NCI-H82 treated with DMSO at 0.1 percent for 48 hours (cell line): ENCODE measurements at regions not wholly inside any gene's neighbourhood (a gene's known extent, or its start where the extent isn't known, plus 50 kb on each side); places are given as distances from the start of the nearest gene placed in this dataset.
"Not testable (repeated sequence)": the region's sequence is repeated elsewhere in the genome, so short reads cannot be mapped to it uniquely, and the experiment has no call there.

Source experiments
- DNase-seq: peaks from one replicate; lab custom pipeline; 2025; ENCODE audit not compliant: unreplicated experiment; lab: John Stamatoyannopoulos, UW

DNA sequence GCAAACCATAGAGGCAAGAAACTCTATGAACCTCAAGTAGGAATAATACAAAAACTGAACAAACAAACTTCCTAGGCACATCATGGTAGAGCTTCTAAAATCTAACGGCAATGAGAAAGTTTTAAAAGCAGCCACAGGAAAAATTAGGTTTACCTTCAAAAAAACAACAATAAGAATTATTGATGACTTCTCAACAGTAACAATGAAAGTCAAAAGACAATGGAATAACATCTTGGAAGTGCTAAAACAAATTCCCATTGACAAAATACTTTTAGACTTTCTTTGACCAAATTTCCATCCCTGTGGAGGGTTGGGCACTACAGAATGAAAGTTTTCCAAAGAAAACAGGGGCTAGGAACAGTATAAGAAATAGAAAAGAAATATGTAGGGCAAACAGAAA lies 222.9 kb upstream of the ERCC4 start:
- DNase-seq = no peak

DNA sequence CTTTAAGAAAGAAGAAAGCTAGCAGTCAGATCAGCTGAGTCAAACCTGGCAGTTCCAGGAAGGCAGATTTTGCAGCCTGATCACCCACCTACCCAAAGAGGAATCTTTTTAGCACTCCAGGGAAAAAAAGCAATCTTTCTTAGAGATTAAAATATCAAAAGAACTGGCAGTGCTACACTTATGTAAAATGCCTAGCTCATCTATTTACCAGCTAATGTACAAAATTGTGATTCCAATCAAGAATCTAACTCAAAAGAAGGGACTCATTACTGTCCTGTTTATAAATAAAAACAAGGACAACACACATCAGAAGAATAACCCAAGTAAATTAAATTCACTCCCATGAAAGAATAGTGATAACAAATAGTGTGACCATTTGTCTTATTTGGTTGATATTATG lies 222.4 kb upstream of the ERCC4 start:
- no peak for DNase-seq

DNA sequence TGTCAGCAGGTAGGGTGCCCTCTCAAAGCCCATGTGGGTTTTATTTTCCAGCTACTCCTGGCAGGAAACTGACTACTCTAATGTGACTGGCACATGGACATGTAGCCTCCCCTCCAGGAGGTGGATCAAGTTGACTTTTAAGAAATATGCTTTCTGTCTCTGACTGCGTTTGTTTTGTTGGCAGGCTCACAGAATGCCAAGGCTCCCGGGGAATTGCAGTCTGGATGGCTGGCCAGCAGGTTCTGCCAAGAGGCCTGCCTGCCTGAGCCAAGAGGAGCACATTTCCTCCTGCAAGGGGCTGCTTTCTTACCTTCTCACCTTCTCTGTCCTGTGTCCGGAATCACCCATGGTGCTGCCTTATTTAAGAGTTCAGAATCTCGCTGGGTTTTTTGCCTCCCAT lies 217.3 kb upstream of the ERCC4 start:
- DNase-seq = no peak

DNA sequence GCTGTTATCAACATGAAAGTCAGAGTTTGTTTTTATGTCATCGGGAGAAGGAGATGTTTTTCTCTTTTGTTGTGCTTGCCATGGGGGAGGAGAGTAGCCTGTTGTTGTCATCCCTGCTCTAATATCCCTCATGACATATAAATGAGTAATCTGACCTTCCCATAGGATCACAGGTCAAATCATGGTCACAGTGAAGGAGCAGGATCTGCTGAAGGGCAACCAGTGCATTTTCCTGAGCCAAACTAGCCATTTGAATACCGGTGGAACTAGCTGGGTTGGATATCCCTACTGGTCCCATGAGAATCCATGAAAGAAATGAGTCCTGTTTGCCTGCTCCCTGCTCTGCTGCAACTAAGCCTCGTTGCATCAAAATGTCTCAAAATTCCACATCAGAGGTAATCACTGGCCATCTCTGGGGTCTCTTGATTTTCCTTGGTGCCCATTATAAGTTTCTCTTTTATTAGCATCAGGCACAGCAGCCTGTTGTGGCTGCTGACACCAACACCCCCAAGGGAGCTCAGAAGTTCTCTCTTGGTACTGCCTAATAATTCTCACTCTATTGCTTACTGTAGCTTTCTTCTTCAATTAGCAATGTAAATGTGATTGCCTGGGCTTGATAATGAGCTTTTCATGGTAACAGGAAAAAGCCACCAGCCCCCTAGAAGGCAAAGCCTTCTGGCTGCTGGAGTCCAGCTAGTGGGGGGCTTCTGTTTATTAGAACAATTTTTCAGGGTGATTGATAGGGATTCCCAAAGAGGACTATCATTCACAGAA lies 211.4 kb upstream of the ERCC4 start:
- no peak for DNase-seq

DNA sequence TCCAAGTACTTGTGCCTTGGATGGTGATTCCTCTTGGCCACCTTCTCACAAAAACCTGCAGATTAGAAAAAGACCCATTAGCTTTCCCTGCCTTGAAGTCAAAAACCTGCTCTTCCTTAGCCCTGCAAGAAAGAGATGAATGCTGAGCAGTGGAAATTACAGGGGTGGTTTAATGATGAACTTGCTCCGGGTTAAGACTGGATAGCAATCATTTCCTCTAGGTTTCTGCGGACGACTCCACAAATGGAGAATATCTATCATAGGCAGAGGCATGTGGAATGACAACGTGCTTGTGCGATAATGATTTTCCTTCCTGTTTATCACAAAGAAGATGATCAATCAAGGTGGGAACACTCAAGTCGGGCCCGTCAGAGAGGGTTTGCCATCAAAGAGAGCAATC lies 201.2 kb upstream of the ERCC4 start:
- DNase-seq = no peak

DNA sequence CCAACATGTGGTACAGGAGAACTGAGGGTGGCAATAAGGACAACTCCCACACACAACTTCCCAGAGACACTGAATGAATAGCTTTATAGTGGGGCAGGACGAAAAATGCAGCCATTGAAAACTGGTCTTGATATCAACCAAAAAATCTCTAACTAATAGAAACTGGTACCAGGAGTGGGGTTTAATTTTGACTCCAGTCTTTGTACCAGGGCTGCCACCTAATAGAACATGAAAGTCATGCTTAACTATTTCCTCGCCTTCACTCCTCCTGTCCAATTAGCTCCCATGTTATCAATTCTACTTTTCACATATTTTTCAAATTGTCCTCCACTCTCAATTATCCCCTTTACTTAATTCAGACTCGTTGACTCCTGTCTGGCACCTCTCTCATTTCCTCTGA lies 192.0 kb upstream of the ERCC4 start:
- no peak for DNase-seq

DNA sequence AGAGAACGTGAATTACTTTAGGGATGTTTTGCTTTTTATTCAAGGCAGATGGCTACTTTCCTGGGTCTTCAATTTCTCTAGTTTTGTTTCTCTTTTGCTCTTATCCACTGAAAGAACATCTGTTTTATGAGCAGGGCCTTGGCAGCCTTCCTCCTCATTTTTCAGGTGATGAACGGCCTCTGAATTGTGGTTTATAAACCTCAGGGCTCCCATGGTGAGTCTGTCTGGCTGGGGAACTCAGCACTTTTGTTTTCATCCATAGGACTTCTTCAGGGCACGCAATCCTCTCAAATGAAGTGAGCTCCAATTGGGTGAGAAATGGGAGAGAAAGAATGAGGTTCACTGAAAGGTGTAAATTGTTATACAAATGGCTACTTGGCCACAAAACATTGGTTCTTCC lies 186.4 kb upstream of the ERCC4 start:
- no peak for DNase-seq

DNA sequence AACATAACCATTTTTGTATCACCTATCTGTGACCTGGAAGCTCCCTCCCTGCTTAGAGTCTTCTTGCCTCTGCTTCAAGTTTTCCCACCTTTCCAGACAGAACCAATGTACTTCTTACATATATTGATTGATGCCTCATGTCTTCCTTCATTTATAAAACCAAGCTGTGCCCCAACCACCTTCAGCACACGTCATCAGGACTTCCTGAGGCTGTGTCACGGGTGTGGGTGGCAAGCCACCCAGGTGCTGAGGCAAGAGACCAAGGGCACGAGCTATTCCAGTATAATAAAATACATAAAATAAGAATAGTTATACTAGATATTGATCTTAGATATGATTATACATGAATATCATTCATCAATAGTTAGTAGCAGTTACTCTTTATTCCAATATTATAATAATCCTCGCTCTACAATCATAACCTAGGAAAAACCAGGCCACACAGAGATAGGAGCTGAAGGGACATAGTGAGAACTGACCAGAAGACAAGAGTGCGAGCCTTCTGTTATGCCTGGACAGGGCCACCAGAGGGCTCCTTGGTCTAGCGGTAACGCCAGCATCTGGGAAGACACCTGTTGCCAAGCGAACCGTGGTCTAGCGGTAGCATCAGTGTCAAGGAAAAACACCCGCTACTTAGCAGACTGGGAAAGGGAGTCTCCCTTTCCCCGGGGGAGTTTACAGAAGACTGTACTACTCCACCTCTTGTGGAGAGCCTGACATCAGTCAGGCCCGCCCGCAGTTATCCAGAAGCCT lies 180.2 kb upstream of the ERCC4 start:
- DNase-seq = not testable (repeated sequence)

DNA sequence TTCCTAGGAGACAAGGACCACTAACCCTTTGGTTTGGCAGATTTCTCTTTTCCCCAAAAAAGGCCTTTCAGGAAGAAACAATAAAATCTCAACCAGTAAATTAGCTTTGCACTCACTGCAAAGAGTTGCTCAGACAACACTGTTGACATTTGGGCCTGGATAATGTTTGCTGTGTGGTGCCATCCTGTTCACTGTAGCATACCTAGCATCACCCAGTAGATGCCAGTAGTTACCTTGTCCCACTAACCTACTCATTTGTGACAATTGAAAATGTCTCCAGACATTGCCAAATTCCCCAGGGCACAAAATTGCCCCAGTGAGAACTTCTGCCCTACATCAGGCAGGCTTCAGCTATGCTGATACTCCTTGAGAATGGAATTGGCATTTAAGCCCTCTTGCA lies 177.0 kb upstream of the ERCC4 start:
- DNase-seq = no peak

DNA sequence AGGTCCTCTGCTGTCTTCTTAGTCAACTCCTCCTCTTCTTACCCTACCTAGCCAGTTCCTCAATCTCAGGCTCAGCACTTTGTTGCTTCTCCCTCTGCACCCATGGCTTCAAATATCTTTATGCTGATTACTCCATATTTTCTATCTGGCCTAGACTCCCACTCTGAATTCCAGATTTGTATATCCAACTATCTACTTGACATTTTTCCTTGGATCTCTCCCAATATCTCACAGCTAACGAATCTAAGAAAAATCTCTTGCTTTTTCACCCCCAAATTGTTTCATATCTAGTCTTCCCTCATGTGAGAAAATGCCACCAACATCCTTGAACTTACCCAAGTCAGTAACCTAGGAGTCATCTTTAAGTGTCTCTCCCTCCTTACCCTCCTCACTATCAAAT lies 176.4 kb upstream of the ERCC4 start:
- DNase-seq = no peak

DNA sequence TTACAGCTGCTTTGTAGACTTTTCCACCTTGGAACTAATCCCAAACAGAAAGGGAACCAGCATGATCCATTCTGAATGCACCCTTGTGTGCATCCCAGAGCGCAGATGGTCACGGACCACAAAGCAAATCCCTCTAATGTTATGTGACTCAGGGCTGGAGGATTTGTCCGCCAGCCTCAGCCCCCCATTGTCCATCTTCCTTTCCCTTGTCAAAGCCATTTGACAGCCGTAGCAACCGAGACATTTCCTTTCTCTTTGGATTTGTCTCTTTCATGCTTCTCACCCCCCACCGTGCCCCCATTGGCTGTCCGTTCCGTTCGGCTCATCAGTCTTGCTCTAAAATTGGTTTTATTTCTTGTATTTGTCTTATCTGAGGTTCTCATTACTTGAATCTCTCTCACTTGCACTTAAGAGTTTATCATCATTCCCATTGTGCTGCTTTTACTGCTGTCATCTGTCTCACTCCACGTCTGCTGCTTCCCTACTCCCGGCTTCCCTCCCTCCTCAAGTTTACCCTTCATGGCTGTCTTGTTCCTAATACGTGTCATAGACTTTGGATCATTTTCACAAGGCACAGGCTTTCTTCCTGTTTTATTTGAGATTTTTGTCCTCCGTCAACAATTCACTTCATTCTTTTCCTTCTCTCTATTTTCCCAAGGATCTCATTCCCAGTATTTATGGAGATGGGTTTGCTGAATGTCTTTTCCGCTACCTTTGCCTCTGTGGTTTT lies 163.4 kb upstream of the ERCC4 start:
- DNase-seq = peak; percentile 67

DNA sequence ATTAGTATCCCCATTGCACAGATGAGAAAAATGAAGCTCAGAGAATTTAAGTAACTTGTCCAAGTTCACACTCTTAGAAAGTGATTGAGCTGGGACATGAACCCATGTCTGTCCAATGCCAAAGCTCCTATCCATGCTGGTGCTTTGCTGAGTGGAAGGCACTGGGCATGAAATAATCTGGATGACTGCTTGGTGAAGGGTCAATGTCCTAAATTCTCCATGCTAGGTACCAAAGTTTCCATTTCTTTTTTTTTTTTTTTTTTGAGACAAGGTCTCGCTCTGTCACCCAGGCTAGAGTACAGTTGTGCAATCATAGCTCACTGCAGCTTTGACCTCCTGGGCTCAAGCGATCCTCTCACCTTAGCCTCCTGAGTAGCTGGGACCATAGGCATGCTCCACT lies 153.6 kb upstream of the ERCC4 start:
- DNase-seq = no peak

DNA sequence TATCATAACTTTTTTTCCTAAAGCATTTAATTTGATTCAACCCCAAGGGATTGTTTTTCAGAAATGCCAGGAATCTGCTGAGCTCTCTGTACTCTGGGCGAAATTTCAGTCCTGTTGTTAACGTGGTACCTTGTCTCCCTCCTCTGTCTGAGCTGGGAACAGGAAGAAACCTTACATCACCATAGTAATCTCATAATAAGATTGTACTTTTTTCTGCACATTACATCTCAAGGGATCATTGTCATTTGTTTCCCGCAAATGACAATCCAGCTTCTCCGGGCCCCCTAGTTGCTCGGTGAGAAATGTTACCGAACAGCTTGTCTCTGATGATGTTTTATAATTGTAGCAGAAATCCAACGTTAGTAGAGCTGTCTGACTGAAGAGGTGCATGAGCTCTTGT lies 152.7 kb upstream of the ERCC4 start:
- peak; percentile 78 for DNase-seq

DNA sequence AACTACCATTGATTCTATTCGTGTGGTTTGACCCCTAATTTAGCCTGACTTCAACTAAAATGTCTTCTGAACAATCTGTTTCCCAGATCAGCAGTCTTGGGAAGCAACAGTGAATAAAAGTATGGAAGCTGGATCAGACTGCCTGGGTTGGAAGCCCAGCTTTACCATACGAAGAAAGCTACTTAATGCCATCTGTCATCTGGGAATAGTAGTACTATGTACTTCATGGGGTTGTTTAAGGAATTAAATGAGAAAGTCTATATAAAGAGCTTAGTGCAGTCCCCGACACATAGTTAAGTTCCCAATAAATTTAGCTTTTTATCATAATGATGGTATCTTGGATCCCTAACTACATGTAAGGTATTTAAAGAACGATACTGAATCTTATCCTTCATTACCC lies 151.5 kb upstream of the ERCC4 start:
- no peak for DNase-seq

DNA sequence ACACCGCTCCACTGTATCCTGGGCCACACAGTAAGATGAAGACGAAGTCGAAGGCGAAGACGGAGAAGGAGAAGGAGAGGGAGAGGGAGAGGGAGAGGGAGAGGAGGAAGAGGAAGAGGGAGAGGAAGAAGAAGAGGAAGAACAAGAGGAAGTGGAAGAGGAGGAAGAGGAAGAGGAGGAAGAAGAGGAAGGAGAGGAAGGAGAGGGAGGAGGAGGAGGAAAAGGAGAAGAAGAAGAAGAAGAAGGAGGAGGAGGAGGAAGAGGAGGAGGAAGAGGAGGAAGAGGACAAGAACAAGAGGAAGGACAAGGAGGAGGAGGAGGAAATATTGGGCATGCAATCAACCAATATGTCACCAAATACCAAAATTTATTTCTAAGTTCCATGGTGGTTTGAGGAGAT lies 149.5 kb upstream of the ERCC4 start:
- no peak for DNase-seq

DNA sequence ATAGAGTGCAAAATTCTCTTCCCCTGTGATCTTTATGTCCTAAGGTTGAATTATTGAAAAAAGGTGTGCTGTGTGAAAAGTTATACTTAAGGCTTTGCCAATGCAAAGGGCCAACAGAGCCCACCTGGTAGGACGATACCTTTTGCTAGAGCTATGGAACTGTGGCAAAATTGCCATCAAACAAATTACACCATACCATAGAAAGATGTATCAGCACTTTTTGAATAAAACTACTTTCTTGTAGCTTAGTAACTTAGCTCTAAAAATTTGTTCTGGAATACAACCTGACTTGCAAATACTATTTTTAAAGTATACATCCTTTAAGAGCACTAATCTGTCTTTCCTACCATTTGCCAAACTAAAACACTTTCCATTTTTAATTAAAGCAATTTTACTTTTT lies 147.2 kb upstream of the ERCC4 start:
- no peak for DNase-seq

DNA sequence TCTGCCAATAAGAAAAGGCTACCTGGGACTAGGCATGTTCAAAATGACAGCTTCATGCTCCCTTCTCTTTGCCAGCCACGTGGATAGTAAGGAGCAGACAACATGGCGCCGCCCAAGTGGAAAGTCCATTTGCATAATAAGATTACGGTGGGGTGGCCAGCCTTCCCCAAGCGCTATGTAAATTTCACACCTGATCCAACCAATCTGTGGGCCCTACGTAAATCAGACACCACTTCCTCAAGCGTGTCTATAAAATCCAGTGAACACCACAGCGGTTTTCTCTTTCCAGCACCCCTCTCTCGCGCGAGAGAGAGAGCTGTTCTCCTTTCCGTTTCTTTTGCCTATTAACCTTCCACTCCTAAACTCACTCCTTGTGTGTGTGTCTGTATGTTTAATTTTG lies 140.3 kb upstream of the ERCC4 start:
- DNase-seq = peak; percentile 98

DNA sequence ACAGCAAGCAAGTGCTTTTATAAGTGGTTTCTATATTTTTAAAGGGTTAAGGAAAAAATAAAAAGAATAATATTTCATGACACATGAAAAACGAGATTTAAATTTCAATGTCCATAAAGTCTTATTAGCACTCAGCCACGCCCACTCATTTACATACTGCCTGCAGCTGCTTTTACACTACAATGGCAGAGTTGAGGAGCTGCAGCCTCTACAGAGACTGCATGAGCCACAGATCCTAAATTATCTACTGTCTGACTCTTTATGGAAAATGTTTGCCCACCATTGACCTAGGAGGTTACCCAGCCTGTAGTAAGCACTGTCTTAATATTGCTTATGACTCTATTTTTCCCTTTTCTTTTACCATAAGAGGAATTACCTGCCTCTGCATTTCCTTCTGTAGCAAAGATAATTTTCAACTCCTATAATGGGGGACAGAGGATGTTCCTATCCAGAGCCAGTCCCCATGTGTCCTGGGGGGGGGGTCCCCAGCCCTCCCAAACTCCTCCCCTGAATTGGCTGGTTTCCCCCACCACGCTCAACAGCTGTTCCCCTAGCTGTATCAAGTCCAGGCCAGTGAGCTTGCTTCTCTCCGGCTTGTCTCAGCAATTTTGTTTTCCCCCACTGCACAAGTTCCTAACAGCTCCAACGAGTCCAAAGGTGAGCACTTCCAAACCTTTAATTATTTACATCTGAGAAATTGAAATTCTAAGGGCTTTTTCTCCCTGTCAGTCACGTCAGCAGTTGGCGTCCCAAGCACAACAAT lies 139.4 kb upstream of the ERCC4 start:
- DNase-seq = peak; percentile 72

DNA sequence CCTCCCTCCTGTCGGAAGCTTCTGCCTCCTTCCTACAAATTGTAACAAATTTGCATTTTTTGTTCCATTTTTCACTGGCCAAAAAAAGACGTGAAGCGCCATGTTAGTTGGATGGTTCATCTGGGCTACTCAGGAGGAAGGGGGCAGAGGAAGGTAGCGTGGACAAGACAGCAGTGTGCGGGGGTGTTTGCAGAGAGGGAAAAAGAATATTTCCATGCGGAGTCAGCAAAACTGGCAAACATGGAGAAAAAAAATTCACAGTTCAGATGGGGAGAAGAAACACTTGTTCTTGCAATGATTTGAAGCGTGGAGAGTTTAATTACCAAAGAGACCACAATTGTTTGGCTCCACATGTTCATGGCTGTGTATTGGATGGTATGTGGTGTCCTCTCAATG lies 138.8 kb upstream of the ERCC4 start:
- no peak for DNase-seq

DNA sequence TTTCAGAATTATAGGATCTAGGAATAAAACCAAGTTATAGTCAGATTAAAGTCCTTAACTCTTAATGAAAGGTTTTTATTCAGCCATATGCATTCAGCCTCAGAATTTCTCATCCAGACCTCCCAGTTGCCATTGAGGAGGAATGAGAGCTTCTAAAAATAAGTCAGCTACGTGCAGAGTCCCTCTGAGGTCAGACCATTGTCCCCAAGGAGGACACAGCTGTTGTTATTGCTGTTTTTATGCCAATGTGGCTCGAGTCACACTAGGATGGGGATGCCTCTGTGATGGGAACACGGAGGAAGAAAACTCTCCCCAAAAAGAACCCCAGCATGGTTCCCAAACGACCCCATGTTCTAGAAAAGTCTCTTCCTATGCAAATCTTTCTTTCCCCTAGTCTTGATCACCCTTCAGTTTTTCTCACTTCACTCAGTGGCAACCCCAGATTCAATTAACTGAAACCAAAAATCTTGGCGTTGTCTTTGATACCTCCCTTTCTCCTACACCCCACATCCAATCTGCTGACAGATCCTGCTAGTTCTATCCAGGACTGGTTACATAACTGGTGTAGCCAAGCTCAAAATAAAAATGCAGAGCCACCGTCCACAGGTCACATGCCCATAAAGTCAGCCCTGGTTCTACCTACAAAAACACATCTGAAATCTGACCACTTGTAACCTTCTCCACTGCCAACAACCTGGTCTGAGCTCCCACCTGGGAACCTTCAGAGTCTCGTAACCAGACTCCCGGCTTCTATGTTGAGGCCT lies 138.2 kb upstream of the ERCC4 start:
- DNase-seq = no peak

DNA sequence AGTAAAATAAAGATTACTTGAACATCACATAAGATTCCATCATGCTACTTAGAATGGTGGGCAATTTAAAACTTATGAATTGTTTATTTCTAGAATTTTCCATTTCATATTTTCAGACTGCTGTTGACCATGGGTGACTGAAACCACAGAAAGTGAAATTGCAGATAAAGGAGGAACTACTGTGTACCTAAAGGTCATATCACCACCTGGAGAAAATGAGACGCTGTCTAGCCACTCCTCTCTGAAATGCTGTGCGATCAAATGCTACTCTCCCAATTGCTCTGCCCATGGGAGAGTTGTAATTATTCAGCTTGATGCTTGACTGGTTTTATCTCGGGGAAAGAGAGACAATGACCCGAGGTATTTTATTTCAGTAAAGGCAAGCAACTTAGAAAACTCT lies 128.9 kb upstream of the ERCC4 start:
- no peak for DNase-seq
